Tibial nerve (tissue), 4 donors: ENCODE measurements at regions not wholly inside any gene's neighbourhood (a gene's known extent, or its start where the extent isn't known, plus 50 kb on each side); places are given as distances from the start of the nearest gene placed in this dataset.
A peak's percentile ranks its signal among the peaks of the same experiment; 100 is the strongest.
"Not testable (repeated sequence)": the region's sequence is repeated elsewhere in the genome, so short reads cannot be mapped to it uniquely, and the experiment has no call there.

ENCODE experiments used
- DNase-seq, 2 donors: peaks; one replicate each; pipeline ENCODE4 v3.0.0-alpha.2; 2019; ENCODE audit warnings: low spot score in 2 of 2
- H3K27ac ChIP-seq, 4 donors: fragments of 200-600 bp; sonication (generic) in 3 of 4; one replicate each; pipeline ENCODE4 v1.5.1; 2017 to 2019; ENCODE audit warnings: mild to moderate bottlenecking in 1 of 4
- H3K27me3 ChIP-seq, 2 donors: fragments of 200-600 bp; sonication (generic) in 1 of 2; one replicate each; pipeline versions ENCODE4 v1.5.1 to v1.6.0; 2017 to 2019
- H3K36me3 ChIP-seq, 3 donors: fragments of 200-600 bp; sonication (generic); one replicate each; pipeline ENCODE4 v1.5.1; 2018 to 2019
- H3K4me1 ChIP-seq, 4 donors: fragments of 200-600 bp; sonication (generic) in 3 of 4; one replicate each; pipeline ENCODE4 v1.5.1; 2017 to 2019
- H3K4me3 ChIP-seq, 4 donors: fragments of 200-600 bp; sonication (generic) in 3 of 4; one replicate each; pipeline ENCODE4 v1.5.1; 2017 to 2019; ENCODE audit warnings: mild to moderate bottlenecking in 1 of 4, moderate library complexity in 1 of 4
- H3K9me3 ChIP-seq, 4 donors: fragments of 200-600 bp; sonication (generic) in 3 of 4; one replicate each; pipeline ENCODE4 v1.5.1; 2017 to 2019
- CTCF ChIP-seq, 5 experiments: fragments of 200-600 bp in 3 of 5; fragments of 450-650 bp in 2 of 5; sonication (generic) in 3 of 5; IDR thresholded peaks; one replicate each; pipeline ENCODE4 v1.5.1; 2016 to 2019; ENCODE audit warnings: antibody characterized with exemption in 5 of 5, mild to moderate bottlenecking in 3 of 5, moderate library complexity in 2 of 5
- EP300 ChIP-seq, 2 donors: sonication (generic); formaldehyde crosslinking; IDR thresholded peaks; one replicate each; pipeline ENCODE4 v1.6.1; 2017; ENCODE audit warnings: antibody characterized with exemption in 2 of 2, mild to moderate bottlenecking in 1 of 2
- POLR2A ChIP-seq, 2 donors: fragments of 450-650 bp; IDR thresholded peaks; one replicate each; pipeline ENCODE4 v1.6.1; 2017; ENCODE audit warnings: antibody characterized with exemption in 2 of 2, mild to moderate bottlenecking in 2 of 2, moderate library complexity in 2 of 2
- WGBS, 2 donors: methylation state at CpG; one replicate each; pipeline ENCODE4 v1.1.5; 2018; 5-methylcytosine and 5-hydroxymethylcytosine counted together

GRCh38 chr15:39517122-39517855 is 63.6 kb upstream of the THBS1 start:
- WGBS, 2 donors: 87% methylated on average over 6 of the region's 6 CpGs
- Histone ChIP-seq H3K9me3 (peaks cover 0 to 8% (median 0%) of the 10 kb centered on the region in 4 donors), H3K36me3 (no peaks in the 10 kb centered on the region), H3K4me3 (no peak overlapping the region), H3K4me1 (peaks cover 0 to 3% (median 0%) of the 10 kb centered on the region in 4 donors), H3K27me3 (no peaks in the 10 kb centered on the region), H3K27ac (no peak overlapping the region)
- no peak for DNase-seq
- TF ChIP-seq CTCF (IDR thresholded peaks at IDR 0.05): no peak
- TF ChIP-seq POLR2A (IDR thresholded peaks at IDR 0.05): no peak
- TF ChIP-seq EP300 (IDR thresholded peaks at IDR 0.05): no peak

- not testable (repeated sequence) for H3K27me3 ChIP-seq, H3K36me3 ChIP-seq, H3K27ac ChIP-seq, H3K9me3 ChIP-seq, H3K4me3 ChIP-seq, H3K4me1 ChIP-seq, DNase-seq
- 93 to 96% methylated on average over 5 of the region's 5 CpGs for WGBS, 2 donors
Measured at GRCh38 chr15:39523968-39524367, 56.9 kb upstream of the THBS1 start.

- Histone ChIP-seq H3K4me3 (no peak overlapping the region), H3K27me3 (no peaks in the 10 kb centered on the region), H3K4me1 (peaks cover 0 to 11% (median 0%) of the 10 kb centered on the region in 4 donors), H3K9me3 (no peaks in the 10 kb centered on the region), H3K27ac (no peak overlapping the region), H3K36me3 (no peaks in the 10 kb centered on the region)
- TF ChIP-seq EP300 (IDR thresholded peaks at IDR 0.05) (no peak), POLR2A (IDR thresholded peaks at IDR 0.05) (no peak), CTCF (IDR thresholded peaks at IDR 0.05) (no peak)
- WGBS, 2 donors: 94 to 97% methylated on average over 4 of the region's 4 CpGs
- no peak for DNase-seq
Measured at GRCh38 chr15:39529457-39529856, 51.4 kb upstream of the THBS1 start.

- no peak for TF ChIP-seq CTCF (IDR thresholded peaks at IDR 0.05)
- TF ChIP-seq POLR2A (IDR thresholded peaks at IDR 0.05): no peak
- TF ChIP-seq EP300 (IDR thresholded peaks at IDR 0.05): peak in 1 of 2 donors; percentile 6
- no peak overlapping the region for H3K4me3 ChIP-seq
- H3K36me3 ChIP-seq: no peaks in the 10 kb centered on the region
- no peaks in the 10 kb centered on the region for H3K27me3 ChIP-seq
- no peak overlapping the region for H3K27ac ChIP-seq
- DNase-seq: no peak
- peaks cover 0 to 11% (median 0%) of the 10 kb centered on the region in 4 donors for H3K4me1 ChIP-seq
- 66 to 69% methylated on average over 7 of the region's 7 CpGs for WGBS, 2 donors
- no peaks in the 10 kb centered on the region for H3K9me3 ChIP-seq
Measured at GRCh38 chr15:39530480-39531342, 50.2 kb upstream of the THBS1 start.
